ENCODE measurements at regions not wholly inside any gene's neighbourhood (a gene's known extent, or its start where the extent isn't known, plus 50 kb on each side); places are given as distances from the start of the nearest gene placed in this dataset.

GRCh38 chr4:4603067-4603466 is 61.2 kb upstream of the STX18 start:
- H3K27me3 ChIP-seq: no peaks in the 10 kb centered on the region
- no peak overlapping the region for H3K27ac ChIP-seq
- no peaks in the 10 kb centered on the region for H3K4me1 ChIP-seq
- no peaks in the 10 kb centered on the region for H3K36me3 ChIP-seq
- no peaks in the 10 kb centered on the region for H3K9me3 ChIP-seq
- intact Hi-C loops (cut with DNase I): no loop called here
- no peak overlapping the region for H3K4me3 ChIP-seq
- no peak for DNase-seq (ENCODE audit: low spot score in 2 of 2)
- TF ChIP-seq, protein P1, sequence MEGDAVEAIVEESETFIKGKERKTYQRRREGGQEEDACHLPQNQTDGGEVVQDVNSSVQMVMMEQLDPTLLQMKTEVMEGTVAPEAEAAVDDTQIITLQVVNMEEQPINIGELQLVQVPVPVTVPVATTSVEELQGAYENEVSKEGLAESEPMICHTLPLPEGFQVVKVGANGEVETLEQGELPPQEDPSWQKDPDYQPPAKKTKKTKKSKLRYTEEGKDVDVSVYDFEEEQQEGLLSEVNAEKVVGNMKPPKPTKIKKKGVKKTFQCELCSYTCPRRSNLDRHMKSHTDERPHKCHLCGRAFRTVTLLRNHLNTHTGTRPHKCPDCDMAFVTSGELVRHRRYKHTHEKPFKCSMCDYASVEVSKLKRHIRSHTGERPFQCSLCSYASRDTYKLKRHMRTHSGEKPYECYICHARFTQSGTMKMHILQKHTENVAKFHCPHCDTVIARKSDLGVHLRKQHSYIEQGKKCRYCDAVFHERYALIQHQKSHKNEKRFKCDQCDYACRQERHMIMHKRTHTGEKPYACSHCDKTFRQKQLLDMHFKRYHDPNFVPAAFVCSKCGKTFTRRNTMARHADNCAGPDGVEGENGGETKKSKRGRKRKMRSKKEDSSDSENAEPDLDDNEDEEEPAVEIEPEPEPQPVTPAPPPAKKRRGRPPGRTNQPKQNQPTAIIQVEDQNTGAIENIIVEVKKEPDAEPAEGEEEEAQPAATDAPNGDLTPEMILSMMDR (IDR thresholded peaks at IDR 0.05): no peak

DNA sequence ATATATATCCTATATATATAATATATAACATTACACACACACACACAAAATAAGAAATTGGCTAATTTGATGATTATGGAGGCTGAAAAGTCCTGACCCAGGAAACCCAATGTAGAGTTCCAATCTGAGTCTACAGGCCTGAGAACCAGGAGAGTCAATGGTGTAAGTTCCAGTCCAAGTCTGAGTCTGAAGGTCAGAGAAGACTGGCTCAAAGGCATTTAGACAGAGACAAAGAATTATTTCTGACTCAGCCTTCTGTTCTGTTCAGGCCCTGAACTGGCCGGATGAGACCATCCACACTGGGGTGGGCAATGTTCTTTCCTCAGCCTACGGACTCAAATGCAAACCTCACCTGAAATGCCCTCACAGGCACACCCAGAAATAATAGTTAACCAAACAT is 60.6 kb upstream of the STX18 start:
- Histone ChIP-seq H3K9me3 (no peaks in the 10 kb centered on the region), H3K4me1 (no peaks in the 10 kb centered on the region), H3K27ac (no peak overlapping the region), H3K4me3 (no peak overlapping the region), H3K36me3 (no peaks in the 10 kb centered on the region), H3K27me3 (no peaks in the 10 kb centered on the region)
- intact Hi-C loops (cut with DNase I): no loop called here
- DNase-seq (ENCODE audit: low spot score in 2 of 2): no peak
- TF ChIP-seq, protein P1 (IDR thresholded peaks at IDR 0.05): no peak

- Histone ChIP-seq H3K27ac (no peak overlapping the region), H3K27me3 (no peaks in the 10 kb centered on the region), H3K9me3 (no peaks in the 10 kb centered on the region), H3K36me3 (no peaks in the 10 kb centered on the region), H3K4me1 (no peaks in the 10 kb centered on the region), H3K4me3 (no peak overlapping the region)
- DNase-seq (ENCODE audit: low spot score in 2 of 2): no peak
- intact Hi-C loops (cut with DNase I): no loop called here
- TF ChIP-seq, protein P1 (IDR thresholded peaks at IDR 0.05): no peak
Observed at GRCh38 chr4:4601803-4602369, 60.0 kb upstream of the STX18 start.

- Histone ChIP-seq H3K36me3 (no peaks in the 10 kb centered on the region), H3K4me3 (no peak overlapping the region), H3K4me1 (no peaks in the 10 kb centered on the region), H3K27me3 (no peaks in the 10 kb centered on the region), H3K27ac (no peak overlapping the region), H3K9me3 (peaks cover 0 to 6% of the 10 kb centered on the region in 2 donors)
- intact Hi-C loops (cut with DNase I): no loop called here
- DNase-seq (ENCODE audit: low spot score in 2 of 2): no peak
- TF ChIP-seq, protein P1 (IDR thresholded peaks at IDR 0.05): no peak
Observed at GRCh38 chr4:4599481-4600275, 57.8 kb upstream of the STX18 start.

- Histone ChIP-seq H3K4me1 (no peaks in the 10 kb centered on the region), H3K9me3 (peaks cover 0 to 7% of the 10 kb centered on the region in 2 donors), H3K4me3 (no peak overlapping the region), H3K36me3 (no peaks in the 10 kb centered on the region), H3K27me3 (no peaks in the 10 kb centered on the region), H3K27ac (no peak overlapping the region)
- TF ChIP-seq, protein P1 (IDR thresholded peaks at IDR 0.05): no peak
- no peak for DNase-seq (ENCODE audit: low spot score in 2 of 2)
- intact Hi-C loops (cut with DNase I): no loop called here
Observed at GRCh38 chr4:4598851-4599411, 57.1 kb upstream of the STX18 start.
